ENCODE measurements at regions not wholly inside any gene's neighbourhood (a gene's known extent, or its start where the extent isn't known, plus 50 kb on each side); places are given as distances from the start of the nearest gene placed in this dataset.

DNA sequence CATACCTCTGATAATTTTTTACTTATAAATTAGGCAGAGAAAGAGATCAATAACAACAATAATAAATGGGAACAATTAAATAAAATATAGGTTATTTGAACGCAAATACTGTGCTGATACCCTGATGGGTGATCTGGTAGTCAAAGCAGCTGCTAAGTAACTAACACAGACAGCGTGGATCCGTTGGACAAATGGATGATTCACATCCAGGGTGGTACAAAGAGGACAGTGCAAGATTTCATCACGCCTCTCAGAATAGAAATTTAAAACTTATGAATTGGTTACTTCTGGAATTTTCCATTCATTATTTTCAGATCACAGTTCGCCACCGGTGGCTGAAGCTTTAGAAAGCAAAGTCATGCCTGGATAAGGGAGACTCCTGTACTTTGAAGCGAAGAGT is 1066.0 kb upstream of the ADGRL3 start (continued):
- TF ChIP-seq, protein P1, sequence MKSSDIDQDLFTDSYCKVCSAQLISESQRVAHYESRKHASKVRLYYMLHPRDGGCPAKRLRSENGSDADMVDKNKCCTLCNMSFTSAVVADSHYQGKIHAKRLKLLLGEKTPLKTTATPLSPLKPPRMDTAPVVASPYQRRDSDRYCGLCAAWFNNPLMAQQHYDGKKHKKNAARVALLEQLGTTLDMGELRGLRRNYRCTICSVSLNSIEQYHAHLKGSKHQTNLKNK (CRISPR knock-in tag; IDR thresholded peaks at IDR 0.05) = no peak
- TF ChIP-seq GABPB1 (CRISPR knock-in tag; IDR thresholded peaks at IDR 0.05) = no peak
- TF ChIP-seq, protein P2, sequence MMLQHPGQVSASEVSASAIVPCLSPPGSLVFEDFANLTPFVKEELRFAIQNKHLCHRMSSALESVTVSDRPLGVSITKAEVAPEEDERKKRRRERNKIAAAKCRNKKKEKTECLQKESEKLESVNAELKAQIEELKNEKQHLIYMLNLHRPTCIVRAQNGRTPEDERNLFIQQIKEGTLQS (CRISPR knock-in tag; conservative IDR thresholded peaks at IDR 0.05) = no peak
- TF ChIP-seq, protein P3, sequence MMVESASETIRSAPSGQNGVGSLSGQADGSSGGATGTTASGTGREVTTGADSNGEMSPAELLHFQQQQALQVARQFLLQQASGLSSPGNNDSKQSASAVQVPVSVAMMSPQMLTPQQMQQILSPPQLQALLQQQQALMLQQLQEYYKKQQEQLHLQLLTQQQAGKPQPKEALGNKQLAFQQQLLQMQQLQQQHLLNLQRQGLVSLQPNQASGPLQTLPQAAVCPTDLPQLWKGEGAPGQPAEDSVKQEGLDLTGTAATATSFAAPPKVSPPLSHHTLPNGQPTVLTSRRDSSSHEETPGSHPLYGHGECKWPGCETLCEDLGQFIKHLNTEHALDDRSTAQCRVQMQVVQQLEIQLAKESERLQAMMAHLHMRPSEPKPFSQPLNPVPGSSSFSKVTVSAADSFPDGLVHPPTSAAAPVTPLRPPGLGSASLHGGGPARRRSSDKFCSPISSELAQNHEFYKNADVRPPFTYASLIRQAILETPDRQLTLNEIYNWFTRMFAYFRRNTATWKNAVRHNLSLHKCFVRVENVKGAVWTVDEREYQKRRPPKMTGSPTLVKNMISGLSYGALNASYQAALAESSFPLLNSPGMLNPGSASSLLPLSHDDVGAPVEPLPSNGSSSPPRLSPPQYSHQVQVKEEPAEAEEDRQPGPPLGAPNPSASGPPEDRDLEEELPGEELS (CRISPR knock-in tag; IDR thresholded peaks at IDR 0.05) = no peak

DNA sequence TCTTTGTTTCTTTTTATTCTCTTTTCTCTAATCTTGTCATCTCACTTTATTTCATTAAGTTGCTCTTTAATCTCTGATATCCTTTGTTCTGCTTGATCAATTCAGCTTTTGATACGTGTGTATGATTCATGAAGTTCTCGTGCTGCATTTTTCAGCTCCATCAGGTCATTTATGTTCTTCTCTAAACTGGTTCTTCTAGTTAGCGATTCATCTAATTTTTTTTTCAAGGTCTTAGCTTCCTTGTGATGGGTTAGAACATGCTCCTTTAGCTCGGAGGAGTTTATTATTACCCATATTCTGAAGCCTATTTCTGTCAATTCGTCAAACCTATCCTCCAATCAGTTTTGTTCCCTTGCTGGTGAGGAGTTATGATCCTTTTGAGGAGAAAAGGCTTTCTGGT is 1045.0 kb upstream of the ADGRL3 start:
- H3K27ac Mint-ChIP-seq = no peak overlapping the region
- H3K4me1 Mint-ChIP-seq = no peaks in the 10 kb centered on the region
- H3K27me3 Mint-ChIP-seq (ENCODE audit: low read depth) = no peaks in the 10 kb centered on the region; the same call in none of the 2 replicates
- peaks cover 36% of the 10 kb centered on the region for H3K9me3 Mint-ChIP-seq
- no peak overlapping the region for H3K4me3 Mint-ChIP-seq
- ChIA-PET POLR2A (no interaction called here), CTCF (no interaction called here)
- no peak for ATAC-seq
- peaks cover 19% of the 10 kb centered on the region for H3K36me3 Mint-ChIP-seq
- DNase-seq (ENCODE audit: low spot score) = no peak
- TF ChIP-seq, protein P4, sequence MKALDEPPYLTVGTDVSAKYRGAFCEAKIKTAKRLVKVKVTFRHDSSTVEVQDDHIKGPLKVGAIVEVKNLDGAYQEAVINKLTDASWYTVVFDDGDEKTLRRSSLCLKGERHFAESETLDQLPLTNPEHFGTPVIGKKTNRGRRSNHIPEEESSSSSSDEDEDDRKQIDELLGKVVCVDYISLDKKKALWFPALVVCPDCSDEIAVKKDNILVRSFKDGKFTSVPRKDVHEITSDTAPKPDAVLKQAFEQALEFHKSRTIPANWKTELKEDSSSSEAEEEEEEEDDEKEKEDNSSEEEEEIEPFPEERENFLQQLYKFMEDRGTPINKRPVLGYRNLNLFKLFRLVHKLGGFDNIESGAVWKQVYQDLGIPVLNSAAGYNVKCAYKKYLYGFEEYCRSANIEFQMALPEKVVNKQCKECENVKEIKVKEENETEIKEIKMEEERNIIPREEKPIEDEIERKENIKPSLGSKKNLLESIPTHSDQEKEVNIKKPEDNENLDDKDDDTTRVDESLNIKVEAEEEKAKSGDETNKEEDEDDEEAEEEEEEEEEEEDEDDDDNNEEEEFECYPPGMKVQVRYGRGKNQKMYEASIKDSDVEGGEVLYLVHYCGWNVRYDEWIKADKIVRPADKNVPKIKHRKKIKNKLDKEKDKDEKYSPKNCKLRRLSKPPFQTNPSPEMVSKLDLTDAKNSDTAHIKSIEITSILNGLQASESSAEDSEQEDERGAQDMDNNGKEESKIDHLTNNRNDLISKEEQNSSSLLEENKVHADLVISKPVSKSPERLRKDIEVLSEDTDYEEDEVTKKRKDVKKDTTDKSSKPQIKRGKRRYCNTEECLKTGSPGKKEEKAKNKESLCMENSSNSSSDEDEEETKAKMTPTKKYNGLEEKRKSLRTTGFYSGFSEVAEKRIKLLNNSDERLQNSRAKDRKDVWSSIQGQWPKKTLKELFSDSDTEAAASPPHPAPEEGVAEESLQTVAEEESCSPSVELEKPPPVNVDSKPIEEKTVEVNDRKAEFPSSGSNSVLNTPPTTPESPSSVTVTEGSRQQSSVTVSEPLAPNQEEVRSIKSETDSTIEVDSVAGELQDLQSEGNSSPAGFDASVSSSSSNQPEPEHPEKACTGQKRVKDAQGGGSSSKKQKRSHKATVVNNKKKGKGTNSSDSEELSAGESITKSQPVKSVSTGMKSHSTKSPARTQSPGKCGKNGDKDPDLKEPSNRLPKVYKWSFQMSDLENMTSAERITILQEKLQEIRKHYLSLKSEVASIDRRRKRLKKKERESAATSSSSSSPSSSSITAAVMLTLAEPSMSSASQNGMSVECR (CRISPR knock-in tag; IDR thresholded peaks at IDR 0.05; ENCODE audit: borderline replicate concordance) = no peak
- no peak for TF ChIP-seq GRHL2 (CRISPR knock-in tag; IDR thresholded peaks at IDR 0.05; ENCODE audit: insufficient replicate concordance, severe bottlenecking)
- TF ChIP-seq, protein P5, sequence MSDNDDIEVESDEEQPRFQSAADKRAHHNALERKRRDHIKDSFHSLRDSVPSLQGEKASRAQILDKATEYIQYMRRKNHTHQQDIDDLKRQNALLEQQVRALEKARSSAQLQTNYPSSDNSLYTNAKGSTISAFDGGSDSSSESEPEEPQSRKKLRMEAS (CRISPR knock-in tag; IDR thresholded peaks at IDR 0.05) = no peak
- no peak for TF ChIP-seq ESRRA (CRISPR knock-in tag; IDR thresholded peaks at IDR 0.05; ENCODE audit: borderline replicate concordance)
- TF ChIP-seq NFE2L1 (CRISPR knock-in tag; IDR thresholded peaks at IDR 0.05) = no peak
- TF ChIP-seq CBFB (CRISPR knock-in tag; IDR thresholded peaks at IDR 0.05; ENCODE audit: low read depth) = no peak
- TF ChIP-seq CREB1 (CRISPR knock-in tag; IDR thresholded peaks at IDR 0.05) = no peak
- TF ChIP-seq, protein P6, sequence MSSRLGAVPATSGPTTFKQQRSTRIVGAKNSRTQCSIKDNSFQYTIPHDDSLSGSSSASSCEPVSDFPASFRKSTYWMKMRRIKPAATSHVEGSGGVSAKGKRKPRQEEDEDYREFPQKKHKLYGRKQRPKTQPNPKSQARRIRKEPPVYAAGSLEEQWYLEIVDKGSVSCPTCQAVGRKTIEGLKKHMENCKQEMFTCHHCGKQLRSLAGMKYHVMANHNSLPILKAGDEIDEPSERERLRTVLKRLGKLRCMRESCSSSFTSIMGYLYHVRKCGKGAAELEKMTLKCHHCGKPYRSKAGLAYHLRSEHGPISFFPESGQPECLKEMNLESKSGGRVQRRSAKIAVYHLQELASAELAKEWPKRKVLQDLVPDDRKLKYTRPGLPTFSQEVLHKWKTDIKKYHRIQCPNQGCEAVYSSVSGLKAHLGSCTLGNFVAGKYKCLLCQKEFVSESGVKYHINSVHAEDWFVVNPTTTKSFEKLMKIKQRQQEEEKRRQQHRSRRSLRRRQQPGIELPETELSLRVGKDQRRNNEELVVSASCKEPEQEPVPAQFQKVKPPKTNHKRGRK (CRISPR knock-in tag; IDR thresholded peaks at IDR 0.05; ENCODE audit: borderline replicate concordance) = no peak
- TF ChIP-seq ZNF232 (CRISPR knock-in tag; IDR thresholded peaks at IDR 0.05) = no peak
- no peak for TF ChIP-seq MYBL2 (CRISPR knock-in tag; IDR thresholded peaks at IDR 0.05)
- TF ChIP-seq, protein P7, sequence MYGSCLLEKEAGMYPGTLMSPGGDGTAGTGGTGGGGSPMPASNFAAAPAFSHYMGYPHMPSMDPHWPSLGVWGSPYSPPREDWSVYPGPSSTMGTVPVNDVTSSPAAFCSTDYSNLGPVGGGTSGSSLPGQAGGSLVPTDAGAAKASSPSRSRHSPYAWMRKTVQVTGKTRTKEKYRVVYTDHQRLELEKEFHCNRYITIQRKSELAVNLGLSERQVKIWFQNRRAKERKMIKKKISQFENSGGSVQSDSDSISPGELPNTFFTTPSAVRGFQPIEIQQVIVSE (CRISPR knock-in tag; IDR thresholded peaks at IDR 0.05; ENCODE audit: borderline replicate concordance) = no peak
- TF ChIP-seq, protein P8, sequence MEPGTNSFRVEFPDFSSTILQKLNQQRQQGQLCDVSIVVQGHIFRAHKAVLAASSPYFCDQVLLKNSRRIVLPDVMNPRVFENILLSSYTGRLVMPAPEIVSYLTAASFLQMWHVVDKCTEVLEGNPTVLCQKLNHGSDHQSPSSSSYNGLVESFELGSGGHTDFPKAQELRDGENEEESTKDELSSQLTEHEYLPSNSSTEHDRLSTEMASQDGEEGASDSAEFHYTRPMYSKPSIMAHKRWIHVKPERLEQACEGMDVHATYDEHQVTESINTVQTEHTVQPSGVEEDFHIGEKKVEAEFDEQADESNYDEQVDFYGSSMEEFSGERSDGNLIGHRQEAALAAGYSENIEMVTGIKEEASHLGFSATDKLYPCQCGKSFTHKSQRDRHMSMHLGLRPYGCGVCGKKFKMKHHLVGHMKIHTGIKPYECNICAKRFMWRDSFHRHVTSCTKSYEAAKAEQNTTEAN (CRISPR knock-in tag; IDR thresholded peaks at IDR 0.05) = no peak

All from WTC11 (cell line).